HG02798 (cell line): ENCODE measurements at regions not wholly inside any gene's neighbourhood (a gene's known extent, or its start where the extent isn't known, plus 50 kb on each side); places are given as distances from the start of the nearest gene placed in this dataset.
"Not testable (repeated sequence)": the region's sequence is repeated elsewhere in the genome, so short reads cannot be mapped to it uniquely, and the experiment has no call there.

Experiments
- ATAC-seq: cut with Tn5 transposase; IDR thresholded peaks from one replicate; pipeline ENCODE4 v1.9.1; 2021; ENCODE audit warnings: mild to moderate bottlenecking; ENCODE audit not compliant: unreplicated experiment, poor library complexity

- ATAC-seq = no peak
These were observed 87.7 kb upstream of the LSM6 start for GRCh38 chr4:146087856-146088255.

GRCh38 chr4:146076081-146076480 is 99.4 kb upstream of the LSM6 start:
- no peak for ATAC-seq

- peak; percentile 38 for ATAC-seq
These were observed 102.0 kb upstream of the LSM6 start for GRCh38 chr4:146073517-146073916.

GRCh38 chr4:146072376-146072775 is 103.1 kb upstream of the LSM6 start:
- ATAC-seq = no peak

GRCh38 chr4:146071390-146071789 is 104.1 kb upstream of the LSM6 start:
- no peak for ATAC-seq

- peak; percentile 28 for ATAC-seq
These were observed 112.4 kb upstream of the LSM6 start for GRCh38 chr4:146063143-146063542.

- no peak for ATAC-seq
These were observed 113.2 kb upstream of the LSM6 start for GRCh38 chr4:146062340-146062739.

- ATAC-seq = no peak
These were observed 113.7 kb upstream of the LSM6 start for GRCh38 chr4:146061610-146062334.

- ATAC-seq = peak; percentile 79
These were observed 115.7 kb upstream of the LSM6 start for GRCh38 chr4:146059865-146060264.

- peak; percentile 53 for ATAC-seq
These were observed 116.4 kb upstream of the LSM6 start for GRCh38 chr4:146059151-146059550.

- ATAC-seq = no peak
These were observed 117.0 kb upstream of the LSM6 start for GRCh38 chr4:146058531-146058930.

- peak; percentile 25 for ATAC-seq
These were observed 116.1 kb upstream of the ZNF827 start for GRCh38 chr4:146054676-146055075.

GRCh38 chr4:146053891-146054290 is 115.3 kb upstream of the ZNF827 start:
- no peak for ATAC-seq

GRCh38 chr4:146051728-146052391 is 113.2 kb upstream of the ZNF827 start:
- no peak for ATAC-seq

GRCh38 chr4:146051223-146051622 is 112.6 kb upstream of the ZNF827 start:
- ATAC-seq = no peak

- ATAC-seq = peak; percentile 95
These were observed 111.2 kb upstream of the ZNF827 start for GRCh38 chr4:146049802-146050201.

GRCh38 chr4:146047768-146048167 is 109.1 kb upstream of the ZNF827 start:
- ATAC-seq = not testable (repeated sequence)

GRCh38 chr4:146041139-146042004 is 102.7 kb upstream of the ZNF827 start:
- peak; percentile 66 for ATAC-seq

- no peak for ATAC-seq
These were observed 102.0 kb upstream of the ZNF827 start for GRCh38 chr4:146040623-146041022.

GRCh38 chr4:146033149-146033548 is 94.5 kb upstream of the ZNF827 start:
- peak; percentile 23 for ATAC-seq
